HCEC 1CT (cell line): ENCODE measurements at regions not wholly inside any gene's neighbourhood (a gene's known extent, or its start where the extent isn't known, plus 50 kb on each side); places are given as distances from the start of the nearest gene placed in this dataset.

ENCODE experiments used
- DNase-seq: peaks from one replicate; pipeline ENCODE4 v3.0.0-alpha.2; 2017

DNA sequence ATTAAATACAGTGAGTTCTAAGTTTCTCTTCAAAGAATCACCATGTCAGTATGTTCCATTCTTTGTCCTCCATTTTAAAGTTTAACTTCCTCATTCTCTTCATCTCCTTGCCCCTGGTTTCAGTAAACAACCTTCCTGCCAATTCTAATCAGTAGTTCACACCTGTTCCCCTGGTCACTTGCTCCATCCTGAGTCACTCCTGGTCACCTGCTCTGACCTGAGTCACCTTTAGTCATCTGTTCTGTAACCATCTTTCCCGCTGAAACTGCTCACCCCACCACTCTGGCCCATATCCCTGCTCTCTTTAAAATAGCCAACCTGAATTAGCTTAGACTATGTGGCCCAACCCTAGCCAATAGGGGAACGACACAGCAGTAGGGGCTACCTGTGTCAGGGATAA is 1447.4 kb upstream of the TMEM132C start:
- DNase-seq: no peak

DNA sequence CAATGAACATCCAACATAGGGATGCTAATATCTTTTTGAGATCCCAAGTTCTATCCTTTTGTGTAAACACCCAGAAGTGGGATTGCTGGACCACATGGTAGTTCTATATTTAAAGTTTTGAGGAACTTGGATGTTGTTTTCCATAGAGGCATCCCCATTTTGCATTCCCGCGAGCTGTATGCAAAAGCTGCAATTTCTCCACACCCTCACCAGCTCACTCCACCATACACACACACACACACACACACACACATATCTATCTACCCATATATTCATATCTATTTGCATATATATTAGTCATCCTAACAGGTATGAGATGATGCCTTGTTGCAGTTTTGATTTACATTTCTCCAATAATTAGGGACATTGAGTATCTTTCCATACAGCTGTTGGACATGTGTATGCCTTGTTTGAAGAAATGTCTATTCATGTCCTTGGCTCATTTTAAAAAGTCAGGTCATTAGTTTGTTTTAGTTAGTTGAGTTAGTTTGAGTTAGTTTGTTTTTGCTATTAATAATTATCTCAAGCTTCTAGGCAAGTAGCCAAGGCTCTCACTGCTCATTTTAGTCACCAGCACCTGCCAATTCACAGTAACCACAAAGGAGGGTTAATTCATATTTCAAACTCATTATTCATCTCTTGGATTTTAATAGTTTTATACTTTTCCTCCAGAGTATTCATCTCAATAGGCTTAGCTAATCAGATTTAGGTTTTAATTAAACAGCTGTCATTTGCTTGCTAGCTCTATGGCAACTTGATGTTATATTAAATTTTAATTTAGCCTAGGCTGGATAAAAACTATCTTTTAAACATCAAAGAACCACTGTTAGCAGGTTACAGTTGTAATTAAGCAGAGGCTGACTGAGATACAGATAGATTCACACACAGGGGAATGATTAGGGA is 1435.9 kb upstream of the TMEM132C start:
- DNase-seq: no peak

DNA sequence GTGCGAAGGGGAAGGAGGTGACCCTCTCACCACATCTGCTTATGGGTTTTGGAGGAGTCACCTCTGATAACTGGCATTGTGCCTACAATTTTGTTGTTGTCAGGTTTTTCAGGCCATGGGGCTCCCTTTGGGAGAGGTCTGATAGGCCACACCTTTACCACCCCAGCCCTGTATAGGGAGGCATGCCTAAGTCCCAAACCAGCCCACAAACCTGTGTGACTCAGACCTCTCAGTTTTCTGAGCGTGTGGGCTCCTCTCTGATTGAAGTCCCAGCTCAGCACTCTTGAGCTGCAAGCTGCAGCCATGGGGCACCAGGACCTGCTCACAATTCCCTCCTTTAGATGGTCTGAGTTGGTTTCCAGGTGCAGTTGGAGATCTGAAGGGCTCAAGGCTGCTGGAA is 1429.3 kb upstream of the TMEM132C start:
- DNase-seq: no peak

DNA sequence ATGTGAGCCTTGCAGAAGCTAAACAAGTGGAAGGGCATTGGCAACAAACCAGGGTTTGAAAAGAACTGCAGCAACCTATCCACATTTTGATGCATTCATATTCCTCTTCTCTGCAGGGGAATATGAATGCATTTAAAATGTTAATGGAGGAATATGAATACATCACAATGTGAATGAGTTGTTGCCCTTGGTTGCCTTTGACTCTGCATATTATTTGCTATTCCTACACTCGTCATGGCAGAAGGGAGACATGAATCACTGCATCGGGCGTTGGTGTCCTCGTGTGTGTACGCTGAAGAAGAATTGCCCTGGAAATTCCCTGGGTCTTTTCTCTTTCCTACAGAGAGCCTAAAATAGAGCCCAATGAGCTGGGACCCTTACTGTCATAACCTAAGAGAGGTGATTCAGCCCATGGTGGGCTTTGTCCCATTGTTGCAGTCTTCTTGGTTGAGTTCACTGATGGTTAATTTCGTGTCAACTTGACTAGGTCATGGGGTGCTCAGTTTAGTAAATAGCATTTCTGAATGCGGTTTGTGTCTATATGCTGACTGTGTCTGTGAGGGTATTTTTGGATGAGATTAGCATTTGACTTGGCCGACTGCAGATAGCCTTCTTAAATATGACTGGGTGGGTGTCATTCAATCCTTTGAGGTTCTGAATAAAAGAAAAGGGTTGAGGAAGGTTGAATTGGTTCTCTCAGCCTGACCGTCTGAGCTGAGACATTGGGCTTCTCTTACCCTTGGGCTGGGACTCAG is 1422.9 kb upstream of the TMEM132C start:
- no peak for DNase-seq

- DNase-seq: no peak
Observed at GRCh38 chr12:126847005-126847629, 1419.9 kb upstream of the TMEM132C start.

GRCh38 chr12:126855768-126856167 is 1411.2 kb upstream of the TMEM132C start:
- DNase-seq: no peak

DNA sequence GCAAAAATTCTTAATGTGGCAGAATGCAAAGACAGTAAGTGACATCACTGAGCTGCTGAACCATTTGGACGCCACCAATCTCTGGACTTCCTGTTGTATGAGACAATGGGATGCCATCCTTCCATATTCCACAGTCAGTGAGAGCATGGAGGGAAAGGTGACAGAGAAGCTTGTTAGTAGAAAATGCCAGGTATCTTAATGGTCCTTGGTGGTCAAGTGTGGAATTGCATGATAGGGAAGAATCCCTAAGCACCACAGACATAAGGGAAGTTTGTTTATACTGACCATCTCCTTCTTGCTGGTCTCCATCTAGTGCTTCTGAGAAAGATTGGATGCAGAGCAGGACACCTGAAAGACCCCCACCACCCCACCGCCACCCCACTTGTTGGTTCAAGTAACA is 1410.0 kb upstream of the TMEM132C start:
- DNase-seq: no peak

DNA sequence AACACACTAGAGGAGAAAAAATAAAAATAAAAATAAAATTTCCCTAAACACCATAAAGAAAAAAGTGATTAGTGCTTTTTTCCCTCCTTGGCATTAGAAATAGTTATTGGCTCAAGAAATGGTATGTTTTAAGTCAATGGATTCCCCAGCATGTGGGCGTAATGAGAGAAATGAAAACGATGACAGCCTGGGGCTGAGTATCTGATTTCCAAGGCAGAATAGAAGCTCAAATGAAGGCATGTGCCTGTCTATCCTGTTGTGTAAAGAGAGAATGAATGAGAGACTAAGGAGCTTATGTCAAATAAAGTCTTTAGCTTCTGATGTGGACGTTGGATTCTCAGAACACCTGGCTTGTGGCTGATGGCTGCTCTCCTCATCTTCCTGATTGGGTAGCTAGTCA is 1408.4 kb upstream of the TMEM132C start:
- no peak for DNase-seq

DNA sequence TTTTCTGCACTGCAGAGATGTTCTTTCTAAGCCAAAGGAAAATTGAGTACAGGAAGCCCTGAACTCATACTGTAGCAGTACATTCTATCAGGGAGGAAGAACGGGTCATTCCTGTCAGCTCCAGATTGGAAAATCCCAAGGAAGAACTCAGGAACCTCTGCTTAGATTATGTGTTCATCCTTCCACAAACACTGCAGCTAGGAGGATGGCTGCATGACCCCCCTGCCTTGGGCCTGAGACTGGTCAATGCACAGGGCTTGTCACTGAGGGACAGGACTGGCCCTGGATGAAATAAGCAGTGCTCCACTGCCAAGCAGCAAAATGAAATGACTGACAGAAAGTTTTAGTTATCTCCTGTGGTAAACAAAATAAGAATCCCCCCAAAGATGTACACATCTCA is 1406.8 kb upstream of the TMEM132C start:
- no peak for DNase-seq

- no peak for DNase-seq
Observed at GRCh38 chr12:126862500-126862899, 1404.5 kb upstream of the TMEM132C start.

- no peak for DNase-seq
Observed at GRCh38 chr12:126869644-126870043, 1397.3 kb upstream of the TMEM132C start.

DNA sequence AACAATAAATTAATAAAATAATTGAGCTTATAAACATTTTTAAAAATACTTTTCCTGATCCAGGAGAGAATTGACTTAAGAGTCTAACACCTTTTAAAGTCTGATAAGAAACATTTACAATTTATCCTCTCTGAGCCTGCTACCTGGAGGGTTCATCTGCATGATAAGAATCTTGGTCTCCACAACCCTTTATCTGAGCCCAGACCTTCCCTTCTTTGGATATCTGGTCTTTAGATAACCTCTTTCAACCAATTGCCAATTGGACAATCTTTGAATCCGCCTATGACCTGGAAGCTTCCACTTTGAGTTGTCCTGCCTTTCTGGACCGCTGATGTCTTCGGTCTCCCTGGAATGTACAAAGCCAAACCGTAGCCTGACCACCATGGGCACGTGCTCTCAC is 1393.3 kb upstream of the TMEM132C start:
- no peak for DNase-seq

DNA sequence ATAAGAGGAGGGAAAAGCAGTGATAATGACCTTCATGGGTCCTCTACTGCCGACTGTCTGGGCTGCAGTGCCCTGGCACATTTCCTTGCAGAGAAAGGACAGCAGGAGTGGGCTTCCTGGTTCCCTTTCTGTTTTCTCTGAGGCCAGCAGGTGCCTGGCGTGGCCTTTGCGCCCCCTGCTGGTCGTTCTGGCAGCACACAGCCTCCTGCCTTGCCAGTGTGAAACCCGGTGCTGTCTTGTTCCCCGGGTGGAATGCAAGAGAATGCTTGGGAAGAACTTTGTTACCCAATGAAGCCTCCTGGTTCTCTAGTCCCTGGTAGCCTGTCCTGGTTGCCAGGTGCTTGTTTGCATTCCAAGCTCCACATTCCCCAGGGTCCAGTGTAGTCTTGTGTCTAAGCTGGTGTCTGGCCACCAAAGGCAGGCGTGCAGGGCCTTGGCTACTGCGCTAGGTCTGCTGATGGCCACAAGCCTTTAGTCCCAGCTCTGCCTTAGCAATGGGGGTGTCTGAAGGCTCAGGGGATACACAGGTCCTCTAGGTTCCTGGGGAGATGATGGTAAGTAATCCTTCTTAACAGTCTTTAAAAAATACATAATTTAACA is 1392.4 kb upstream of the TMEM132C start:
- no peak for DNase-seq

DNA sequence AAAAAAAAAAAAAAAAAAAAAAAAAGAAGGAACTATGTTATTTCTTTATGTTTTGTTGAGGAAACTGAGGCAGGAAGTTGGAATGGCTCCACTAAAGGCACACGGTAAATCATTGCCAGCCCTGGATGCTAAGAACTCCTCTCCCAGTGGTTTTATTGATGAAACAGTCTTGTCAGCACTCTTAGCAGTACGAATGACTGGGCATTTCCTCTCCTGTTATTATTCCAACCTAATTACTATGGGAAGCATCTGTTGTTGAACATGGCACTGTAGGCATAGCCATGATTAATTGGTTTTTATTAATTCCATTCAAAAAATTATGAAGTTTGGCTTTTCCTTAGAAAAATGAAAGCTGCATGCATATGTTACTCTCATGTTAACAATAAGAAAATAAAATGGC is 1387.1 kb upstream of the TMEM132C start:
- no peak for DNase-seq

DNA sequence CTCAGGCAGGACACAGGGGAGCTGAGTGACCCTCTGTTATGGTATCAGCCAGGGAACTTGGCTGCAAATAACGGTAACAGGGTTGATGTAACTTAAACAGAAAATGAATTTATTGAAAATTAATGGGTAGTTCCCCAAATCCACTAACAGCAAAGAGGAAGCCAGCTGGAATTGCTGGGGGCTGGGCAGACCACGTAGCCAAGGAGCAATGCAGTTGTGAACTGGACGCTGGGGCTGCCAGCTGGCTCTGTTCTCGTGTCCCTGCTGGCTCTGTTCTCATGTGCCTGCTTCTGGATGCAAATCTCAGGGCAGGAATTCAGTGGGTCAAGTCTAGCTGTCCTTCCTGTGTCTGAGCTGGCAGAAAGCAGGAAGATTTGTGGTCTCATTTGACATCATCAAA is 1383.3 kb upstream of the TMEM132C start:
- DNase-seq: no peak

- no peak for DNase-seq
Observed at GRCh38 chr12:126889501-126889900, 1377.5 kb upstream of the TMEM132C start.

DNA sequence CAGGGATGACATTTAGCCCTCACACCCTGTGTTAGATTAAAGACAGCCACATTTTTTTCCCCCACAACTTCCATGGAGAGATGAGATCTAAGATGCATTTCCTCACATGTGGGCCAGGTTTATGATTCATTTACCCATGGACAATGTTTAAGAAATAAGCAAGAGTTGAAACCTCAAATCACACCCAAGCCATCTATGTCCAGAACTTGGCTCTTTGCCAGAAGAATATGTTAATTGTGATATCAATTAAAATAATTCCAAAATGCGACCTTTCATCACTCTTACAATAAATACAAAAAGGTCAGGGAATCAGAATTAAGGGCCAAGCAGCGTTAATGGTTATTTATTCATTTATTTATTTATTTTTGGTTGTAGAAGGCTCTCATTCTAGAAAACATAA is 1376.9 kb upstream of the TMEM132C start:
- no peak for DNase-seq

DNA sequence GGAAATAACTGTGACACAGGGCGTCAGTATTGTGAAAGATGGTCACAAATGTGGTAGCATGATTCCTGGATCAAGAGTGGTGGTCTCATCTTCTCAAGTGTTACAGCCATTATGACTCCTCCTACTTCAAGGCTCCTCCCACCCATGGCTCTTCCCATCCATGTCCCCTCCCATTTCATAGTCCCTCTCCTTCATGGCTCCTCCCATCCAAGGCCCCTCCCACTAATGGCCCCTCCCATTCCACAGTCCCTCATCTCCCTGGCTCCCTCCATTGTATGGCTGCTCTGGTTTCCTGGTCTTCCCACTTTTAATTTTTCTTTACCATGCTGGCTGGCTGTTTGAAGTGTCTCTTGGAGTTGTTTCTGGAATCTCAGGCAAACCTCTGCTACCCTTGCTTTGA is 1375.2 kb upstream of the TMEM132C start:
- DNase-seq: no peak

DNA sequence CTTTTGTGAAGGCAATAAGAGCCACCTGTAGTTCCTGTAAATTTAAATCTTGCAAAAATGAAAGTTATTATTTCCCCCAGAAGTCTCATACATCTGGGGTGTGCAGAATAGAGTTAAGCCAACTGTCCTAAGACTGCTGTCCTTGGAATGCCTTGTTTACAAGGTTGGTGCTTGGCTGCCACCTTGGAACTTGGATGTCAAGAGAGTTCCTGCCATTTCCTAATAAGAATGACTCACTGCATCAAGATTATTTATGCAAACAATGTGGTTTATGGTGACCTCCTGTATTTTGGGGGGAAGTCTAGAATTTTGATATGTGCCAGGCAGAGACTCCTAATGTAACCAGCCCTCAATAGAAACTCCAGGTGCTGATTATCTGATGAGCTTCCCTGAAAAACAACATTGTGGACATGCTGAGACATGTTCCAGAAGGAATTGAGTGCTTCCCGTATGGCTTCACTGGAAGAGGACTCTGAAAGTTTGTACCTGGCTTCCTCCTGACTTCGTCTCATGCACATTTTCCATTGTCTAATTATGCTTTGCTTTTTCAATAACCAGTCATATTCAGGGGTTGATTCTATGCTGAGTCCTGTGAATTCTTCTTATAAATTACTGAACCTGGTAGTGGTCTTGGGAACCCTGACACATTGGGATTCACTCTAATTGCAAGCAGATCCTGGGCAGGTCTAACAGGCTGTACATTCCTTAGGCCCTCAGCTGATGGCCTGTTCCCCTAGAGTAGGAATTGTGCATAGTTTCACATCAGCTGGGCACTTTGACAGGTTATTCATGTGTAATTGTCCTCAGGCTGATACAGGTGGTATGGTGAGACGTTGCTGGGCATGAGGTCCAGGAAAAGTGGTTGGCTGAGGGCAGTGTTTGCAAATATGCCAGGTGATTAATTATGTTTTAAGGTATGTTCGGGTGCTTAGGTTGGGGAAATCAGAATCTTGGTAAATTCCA is 1370.7 kb upstream of the TMEM132C start:
- no peak for DNase-seq

DNA sequence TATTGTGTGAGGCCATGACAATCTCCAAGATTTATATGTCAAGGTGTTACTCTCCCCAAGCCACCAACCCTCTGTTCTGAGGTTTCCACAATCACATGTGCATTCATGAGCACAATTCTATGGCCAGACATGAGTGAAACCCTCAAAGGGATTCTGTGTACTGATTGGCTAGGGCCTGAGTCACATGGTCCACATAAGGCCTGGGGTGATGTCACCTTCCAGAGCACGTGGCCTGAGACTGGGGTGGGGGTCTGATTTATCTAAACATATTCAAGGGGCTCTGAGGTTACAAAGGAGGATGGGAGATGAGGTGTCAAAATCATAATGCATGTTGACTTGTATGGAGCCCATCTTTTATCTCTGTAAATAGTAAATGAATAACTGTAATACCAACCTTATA is 1369.9 kb upstream of the TMEM132C start:
- DNase-seq: no peak

DNA sequence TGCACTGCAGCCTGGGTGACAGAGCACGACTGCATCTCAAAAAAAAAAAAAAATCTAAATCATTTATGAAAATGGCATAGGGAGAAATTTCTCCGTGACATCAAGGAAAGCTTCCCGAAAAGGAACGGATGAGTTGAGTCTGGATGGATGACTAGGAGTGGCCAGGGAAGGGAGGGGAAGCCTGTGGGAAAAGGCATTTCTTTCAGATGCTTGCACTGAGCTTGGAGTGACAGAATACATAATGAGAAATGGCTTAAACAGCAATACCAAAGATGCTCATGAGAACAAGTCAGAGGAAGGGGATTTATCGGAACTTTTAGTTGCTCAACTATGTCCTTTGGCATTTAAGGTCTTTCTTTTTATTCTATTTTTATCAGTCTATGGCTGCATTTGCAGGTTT is 1369.2 kb upstream of the TMEM132C start:
- DNase-seq: no peak

DNA sequence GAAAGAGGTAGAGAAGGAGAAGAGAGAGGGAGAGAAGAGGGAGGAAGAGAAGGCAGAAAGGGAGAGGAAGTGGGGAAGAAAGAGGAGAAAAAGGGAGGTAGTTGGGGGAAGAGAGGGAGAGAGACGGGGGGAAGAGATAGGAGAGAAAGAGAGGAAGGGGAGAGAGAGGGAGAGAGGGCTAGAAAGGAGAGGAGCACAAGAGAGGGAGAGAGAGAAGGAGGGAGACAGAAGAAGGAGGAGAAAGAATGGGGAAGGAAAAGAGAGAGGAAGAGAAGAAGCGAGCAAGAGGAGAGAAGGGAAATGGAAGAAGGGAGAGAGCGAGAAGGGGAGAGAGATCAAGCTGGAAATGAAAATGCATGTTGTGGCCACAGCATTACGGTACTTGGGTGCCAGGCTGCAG is 1368.4 kb upstream of the TMEM132C start:
- no peak for DNase-seq
